IPS DF 6.9 (cell line): ENCODE measurements at regions not wholly inside any gene's neighbourhood (a gene's known extent, or its start where the extent isn't known, plus 50 kb on each side); places are given as distances from the start of the nearest gene placed in this dataset.

Source experiments
- DNase-seq: peaks from one replicate; pipeline ENCODE4 v3.0.0-alpha.2; 2013; ENCODE audit warnings: low read depth, low spot score
- H3K27ac ChIP-seq: one replicate; pipeline ENCODE4 v1.5.1; 2013; ENCODE audit warnings: low read length, control low read depth
- H3K27me3 ChIP-seq: 2 replicates; pipeline ENCODE4 v1.6.1; 2013; ENCODE audit warnings: mild to moderate bottlenecking, low read length; ENCODE audit not compliant: control insufficient read depth, insufficient read depth
- H3K36me3 ChIP-seq: 2 replicates; pipeline ENCODE4 v1.6.1; 2013; ENCODE audit warnings: low read length; ENCODE audit not compliant: control insufficient read depth, insufficient read depth
- H3K4me1 ChIP-seq: 2 replicates; pipeline ENCODE4 v1.6.1; 2013; ENCODE audit warnings: low read length; ENCODE audit not compliant: control insufficient read depth, insufficient read depth
- H3K4me3 ChIP-seq: 2 replicates; pipeline ENCODE4 v1.5.1; 2013; ENCODE audit warnings: mild to moderate bottlenecking, low read length
- H3K9me3 ChIP-seq: 2 replicates; pipeline ENCODE4 v1.6.1; 2013; ENCODE audit warnings: low read length, inconsistent platforms; ENCODE audit not compliant: control insufficient read depth, insufficient read depth
- WGBS: extraction: QIAGEN DNeasy Blood & Tissue Kit; methylation state at CpG from one replicate; pipeline ENCODE4 v1.1.7; 2013; ENCODE audit warnings: mixed read lengths, missing lambda C conversion rate; ENCODE audit not compliant: insufficient read length, insufficient coverage; 5-methylcytosine and 5-hydroxymethylcytosine counted together

- H3K27me3 ChIP-seq = no peaks in the 10 kb centered on the region
- H3K4me3 ChIP-seq = no peak overlapping the region
- no peaks in the 10 kb centered on the region for H3K4me1 ChIP-seq
- H3K36me3 ChIP-seq = no peaks in the 10 kb centered on the region
- DNase-seq = no peak
- H3K27ac ChIP-seq = no peak overlapping the region
- no peaks in the 10 kb centered on the region for H3K9me3 ChIP-seq
- WGBS = no CpG with 5 or more reads among the region's 1 CpG
These were observed 126.1 kb upstream of the PAPPA start for GRCh38 chr9:116027511-116027910.

GRCh38 chr9:116027951-116028350 is 125.6 kb upstream of the PAPPA start:
- Histone ChIP-seq H3K4me1 (no peaks in the 10 kb centered on the region), H3K27ac (no peak overlapping the region), H3K36me3 (no peaks in the 10 kb centered on the region), H3K9me3 (no peaks in the 10 kb centered on the region), H3K4me3 (no peak overlapping the region), H3K27me3 (no peaks in the 10 kb centered on the region)
- WGBS = no CpG with 5 or more reads among the region's 1 CpG
- no peak for DNase-seq

- DNase-seq = no peak
- no peaks in the 10 kb centered on the region for H3K27me3 ChIP-seq
- H3K9me3 ChIP-seq = no peaks in the 10 kb centered on the region
These were observed 123.1 kb upstream of the PAPPA start for GRCh38 chr9:116030517-116030916.

GRCh38 chr9:116032683-116033440 is 120.7 kb upstream of the PAPPA start:
- Histone ChIP-seq H3K4me1 (no peaks in the 10 kb centered on the region), H3K27me3 (no peaks in the 10 kb centered on the region), H3K9me3 (no peaks in the 10 kb centered on the region), H3K4me3 (no peak overlapping the region), H3K27ac (no peak overlapping the region), H3K36me3 (no peaks in the 10 kb centered on the region)
- no peak for DNase-seq
- WGBS = no CpG with 5 or more reads among the region's 4 CpGs

More at GRCh38 chr9:116030517-116030916, 123.1 kb upstream of the PAPPA start:
- Histone ChIP-seq H3K36me3 (no peaks in the 10 kb centered on the region), H3K4me3 (no peak overlapping the region), H3K27ac (no peak overlapping the region), H3K4me1 (no peaks in the 10 kb centered on the region)

- no CpG with 5 or more reads among the region's 1 CpG for whole genome bisulfite sequencing
- Histone ChIP-seq H3K4me1 (no peaks in the 10 kb centered on the region), H3K36me3 (no peaks in the 10 kb centered on the region), H3K9me3 (no peaks in the 10 kb centered on the region), H3K27me3 (no peaks in the 10 kb centered on the region), H3K4me3 (no peak overlapping the region), H3K27ac (no peak overlapping the region)
- DNase-seq = no peak
These were observed 114.3 kb upstream of the PAPPA start for GRCh38 chr9:116039312-116039711.

- H3K4me1 ChIP-seq = no peaks in the 10 kb centered on the region
- H3K36me3 ChIP-seq = no peaks in the 10 kb centered on the region
- no peak overlapping the region for H3K4me3 ChIP-seq
- no peak overlapping the region for H3K27ac ChIP-seq
- DNase-seq = no peak
- no peaks in the 10 kb centered on the region for H3K9me3 ChIP-seq
- no peaks in the 10 kb centered on the region for H3K27me3 ChIP-seq
These were observed 113.7 kb upstream of the PAPPA start for GRCh38 chr9:116039893-116040292.

- no peaks in the 10 kb centered on the region for H3K9me3 ChIP-seq
- no peak overlapping the region for H3K4me3 ChIP-seq
- no peak overlapping the region for H3K27ac ChIP-seq
- DNase-seq = no peak
- no peaks in the 10 kb centered on the region for H3K36me3 ChIP-seq
- no peaks in the 10 kb centered on the region for H3K4me1 ChIP-seq
- no CpG with 5 or more reads among the region's 2 CpGs for WGBS
- H3K27me3 ChIP-seq = no peaks in the 10 kb centered on the region
These were observed 111.3 kb upstream of the PAPPA start for GRCh38 chr9:116042321-116042720.

GRCh38 chr9:116045083-116045482 is 108.5 kb upstream of the PAPPA start:
- no CpG with 5 or more reads among the region's 2 CpGs for WGBS
- Histone ChIP-seq H3K36me3 (no peaks in the 10 kb centered on the region), H3K27me3 (no peaks in the 10 kb centered on the region), H3K9me3 (no peaks in the 10 kb centered on the region), H3K4me1 (no peaks in the 10 kb centered on the region), H3K27ac (no peak overlapping the region), H3K4me3 (no peak overlapping the region)
- DNase-seq = no peak

GRCh38 chr9:116048081-116048480 is 105.5 kb upstream of the PAPPA start:
- Histone ChIP-seq H3K9me3 (no peaks in the 10 kb centered on the region), H3K4me1 (no peaks in the 10 kb centered on the region), H3K27me3 (no peaks in the 10 kb centered on the region), H3K4me3 (no peak overlapping the region), H3K27ac (no peak overlapping the region), H3K36me3 (no peaks in the 10 kb centered on the region)
- DNase-seq = no peak
- WGBS = no CpG with 5 or more reads among the region's 2 CpGs

- no peak for DNase-seq
- H3K27me3 ChIP-seq = no peaks in the 10 kb centered on the region
- H3K27ac ChIP-seq = no peak overlapping the region
- H3K9me3 ChIP-seq = no peaks in the 10 kb centered on the region
- no peaks in the 10 kb centered on the region for H3K36me3 ChIP-seq
- no peaks in the 10 kb centered on the region for H3K4me1 ChIP-seq
- no peak overlapping the region for H3K4me3 ChIP-seq
- no CpG with 5 or more reads among the region's 4 CpGs for WGBS
These were observed 104.1 kb upstream of the PAPPA start for GRCh38 chr9:116049456-116049855.

- no peaks in the 10 kb centered on the region for H3K9me3 ChIP-seq
- no peaks in the 10 kb centered on the region for H3K4me1 ChIP-seq
- no peaks in the 10 kb centered on the region for H3K36me3 ChIP-seq
- H3K27me3 ChIP-seq = no peaks in the 10 kb centered on the region
- no peak overlapping the region for H3K4me3 ChIP-seq
- no peak overlapping the region for H3K27ac ChIP-seq
- no peak for DNase-seq
- WGBS = no CpG with 5 or more reads among the region's 2 CpGs
These were observed 102.1 kb upstream of the PAPPA start for GRCh38 chr9:116051528-116051927.
